Esophagus muscularis mucosa (tissue), 3 donors: ENCODE measurements at regions not wholly inside any gene's neighbourhood (a gene's known extent, or its start where the extent isn't known, plus 50 kb on each side); places are given as distances from the start of the nearest gene placed in this dataset.

Experiments
- POLR2A ChIP-seq: fragments of 450-650 bp; IDR thresholded peaks from one replicate; pipeline ENCODE4 v1.6.1; 2017; ENCODE audit warnings: antibody characterized with exemption, moderate library complexity, mild to moderate bottlenecking, low read depth
- TF ChIP-seq, protein P1 (sequence below), 3 experiments: fragments of 200-600 bp in 2 of 3; fragments of 450-650 bp in 1 of 3; sonication (generic) in 2 of 3; IDR thresholded peaks; one replicate each; pipeline ENCODE4 v1.5.1; 2017 to 2019; ENCODE audit warnings: antibody characterized with exemption in 3 of 3, mild to moderate bottlenecking in 2 of 3, moderate library complexity in 1 of 3

DNA sequence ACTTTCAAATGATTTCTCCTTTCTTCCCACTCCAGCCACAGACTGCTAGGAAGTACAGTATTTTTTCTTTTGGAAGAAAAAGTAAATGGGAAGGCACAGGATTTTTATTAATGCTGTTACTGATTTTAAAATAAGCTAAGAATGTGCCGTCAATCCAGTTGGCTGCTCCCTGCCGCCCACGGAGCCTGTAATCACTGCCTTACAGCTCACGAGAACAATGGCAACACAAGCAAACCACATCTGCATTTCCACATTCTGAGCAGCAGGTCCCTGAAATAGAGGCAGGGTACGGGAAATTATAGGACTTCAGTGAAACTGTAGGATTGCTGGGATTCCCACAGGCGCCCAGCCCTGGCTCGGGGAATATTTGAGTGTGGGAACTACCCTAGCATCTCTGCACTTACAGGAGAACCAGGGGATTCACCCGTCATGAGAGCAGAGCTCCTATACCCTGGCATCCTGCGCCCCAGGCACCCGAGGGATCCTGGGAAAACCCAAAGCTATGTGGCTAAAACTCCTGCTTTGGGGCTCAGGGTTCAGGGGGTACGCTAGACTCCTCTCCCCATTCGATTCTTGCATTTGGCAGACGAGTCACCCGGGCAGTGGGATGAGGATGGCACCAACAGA is 72.9 kb upstream of the TNS3 start:
- TF ChIP-seq, protein P1, sequence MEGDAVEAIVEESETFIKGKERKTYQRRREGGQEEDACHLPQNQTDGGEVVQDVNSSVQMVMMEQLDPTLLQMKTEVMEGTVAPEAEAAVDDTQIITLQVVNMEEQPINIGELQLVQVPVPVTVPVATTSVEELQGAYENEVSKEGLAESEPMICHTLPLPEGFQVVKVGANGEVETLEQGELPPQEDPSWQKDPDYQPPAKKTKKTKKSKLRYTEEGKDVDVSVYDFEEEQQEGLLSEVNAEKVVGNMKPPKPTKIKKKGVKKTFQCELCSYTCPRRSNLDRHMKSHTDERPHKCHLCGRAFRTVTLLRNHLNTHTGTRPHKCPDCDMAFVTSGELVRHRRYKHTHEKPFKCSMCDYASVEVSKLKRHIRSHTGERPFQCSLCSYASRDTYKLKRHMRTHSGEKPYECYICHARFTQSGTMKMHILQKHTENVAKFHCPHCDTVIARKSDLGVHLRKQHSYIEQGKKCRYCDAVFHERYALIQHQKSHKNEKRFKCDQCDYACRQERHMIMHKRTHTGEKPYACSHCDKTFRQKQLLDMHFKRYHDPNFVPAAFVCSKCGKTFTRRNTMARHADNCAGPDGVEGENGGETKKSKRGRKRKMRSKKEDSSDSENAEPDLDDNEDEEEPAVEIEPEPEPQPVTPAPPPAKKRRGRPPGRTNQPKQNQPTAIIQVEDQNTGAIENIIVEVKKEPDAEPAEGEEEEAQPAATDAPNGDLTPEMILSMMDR (IDR thresholded peaks at IDR 0.05) = no peak
- no peak for TF ChIP-seq POLR2A
